ENCODE measurements at regions not wholly inside any gene's neighbourhood (a gene's known extent, or its start where the extent isn't known, plus 50 kb on each side); places are given as distances from the start of the nearest gene placed in this dataset.

DNA sequence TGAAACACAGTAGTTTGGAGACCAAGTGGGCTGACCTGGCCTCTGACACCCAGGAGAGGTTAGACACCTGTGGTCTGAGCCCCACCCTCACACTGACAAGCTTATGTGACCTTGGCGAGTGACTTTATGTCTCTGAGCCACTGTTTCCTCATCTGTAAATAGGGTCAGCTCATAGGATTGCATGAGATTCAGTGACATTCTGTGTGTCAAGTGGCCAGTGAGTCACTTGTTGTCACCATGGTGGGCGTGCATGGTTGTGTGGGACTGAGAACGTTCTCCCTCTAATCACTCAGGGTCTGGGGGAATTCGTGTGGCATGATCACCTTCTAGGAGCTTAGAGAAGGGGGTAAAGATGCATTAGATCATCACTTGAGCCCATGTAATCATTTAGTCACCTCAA lies 146.4 kb downstream of the PHETA1 start (continued):
- TF ChIP-seq, protein P1, sequence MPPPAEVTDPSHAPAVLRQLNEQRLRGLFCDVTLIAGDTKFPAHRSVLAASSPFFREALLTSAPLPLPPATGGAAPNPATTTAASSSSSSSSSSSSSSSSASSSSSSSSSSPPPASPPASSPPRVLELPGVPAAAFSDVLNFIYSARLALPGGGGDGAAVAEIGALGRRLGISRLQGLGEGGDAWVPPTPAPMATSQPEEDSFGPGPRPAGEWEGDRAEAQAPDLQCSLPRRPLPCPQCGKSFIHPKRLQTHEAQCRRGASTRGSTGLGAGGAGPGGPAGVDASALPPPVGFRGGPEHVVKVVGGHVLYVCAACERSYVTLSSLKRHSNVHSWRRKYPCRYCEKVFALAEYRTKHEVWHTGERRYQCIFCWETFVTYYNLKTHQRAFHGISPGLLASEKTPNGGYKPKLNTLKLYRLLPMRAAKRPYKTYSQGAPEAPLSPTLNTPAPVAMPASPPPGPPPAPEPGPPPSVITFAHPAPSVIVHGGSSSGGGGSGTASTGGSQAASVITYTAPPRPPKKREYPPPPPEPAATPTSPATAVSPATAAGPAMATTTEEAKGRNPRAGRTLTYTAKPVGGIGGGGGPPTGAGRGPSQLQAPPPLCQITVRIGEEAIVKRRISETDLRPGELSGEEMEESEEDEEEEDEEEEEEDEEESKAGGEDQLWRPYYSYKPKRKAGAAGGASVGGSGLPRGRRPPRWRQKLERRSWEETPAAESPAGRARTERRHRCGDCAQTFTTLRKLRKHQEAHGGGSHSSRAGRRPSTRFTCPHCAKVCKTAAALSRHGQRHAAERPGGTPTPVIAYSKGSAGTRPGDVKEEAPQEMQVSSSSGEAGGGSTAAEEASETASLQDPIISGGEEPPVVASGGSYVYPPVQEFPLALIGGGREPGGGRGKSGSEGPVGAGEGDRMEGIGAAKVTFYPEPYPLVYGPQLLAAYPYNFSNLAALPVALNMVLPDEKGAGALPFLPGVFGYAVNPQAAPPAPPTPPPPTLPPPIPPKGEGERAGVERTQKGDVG (CRISPR knock-in tag; IDR thresholded peaks at IDR 0.05), result no peak
- TF ChIP-seq PAX5 (IDR thresholded peaks at IDR 0.05; ENCODE audit: borderline replicate concordance, low read depth, low read length) (no peak), RUNX3 (IDR thresholded peaks at IDR 0.05; ENCODE audit: low read length) (no peak), FOS (IDR thresholded peaks at IDR 0.05; ENCODE audit: borderline replicate concordance, extremely low read depth, insufficient read length) (no peak), SUZ12 (IDR thresholded peaks at IDR 0.05; ENCODE audit: unreplicated experiment) (no peak), EGR1 (IDR thresholded peaks at IDR 0.05; ENCODE audit: borderline replicate concordance in 1 of 2, low read depth in 2 of 2, low read length in 2 of 2) (no peak)
- TF ChIP-seq, protein P2, sequence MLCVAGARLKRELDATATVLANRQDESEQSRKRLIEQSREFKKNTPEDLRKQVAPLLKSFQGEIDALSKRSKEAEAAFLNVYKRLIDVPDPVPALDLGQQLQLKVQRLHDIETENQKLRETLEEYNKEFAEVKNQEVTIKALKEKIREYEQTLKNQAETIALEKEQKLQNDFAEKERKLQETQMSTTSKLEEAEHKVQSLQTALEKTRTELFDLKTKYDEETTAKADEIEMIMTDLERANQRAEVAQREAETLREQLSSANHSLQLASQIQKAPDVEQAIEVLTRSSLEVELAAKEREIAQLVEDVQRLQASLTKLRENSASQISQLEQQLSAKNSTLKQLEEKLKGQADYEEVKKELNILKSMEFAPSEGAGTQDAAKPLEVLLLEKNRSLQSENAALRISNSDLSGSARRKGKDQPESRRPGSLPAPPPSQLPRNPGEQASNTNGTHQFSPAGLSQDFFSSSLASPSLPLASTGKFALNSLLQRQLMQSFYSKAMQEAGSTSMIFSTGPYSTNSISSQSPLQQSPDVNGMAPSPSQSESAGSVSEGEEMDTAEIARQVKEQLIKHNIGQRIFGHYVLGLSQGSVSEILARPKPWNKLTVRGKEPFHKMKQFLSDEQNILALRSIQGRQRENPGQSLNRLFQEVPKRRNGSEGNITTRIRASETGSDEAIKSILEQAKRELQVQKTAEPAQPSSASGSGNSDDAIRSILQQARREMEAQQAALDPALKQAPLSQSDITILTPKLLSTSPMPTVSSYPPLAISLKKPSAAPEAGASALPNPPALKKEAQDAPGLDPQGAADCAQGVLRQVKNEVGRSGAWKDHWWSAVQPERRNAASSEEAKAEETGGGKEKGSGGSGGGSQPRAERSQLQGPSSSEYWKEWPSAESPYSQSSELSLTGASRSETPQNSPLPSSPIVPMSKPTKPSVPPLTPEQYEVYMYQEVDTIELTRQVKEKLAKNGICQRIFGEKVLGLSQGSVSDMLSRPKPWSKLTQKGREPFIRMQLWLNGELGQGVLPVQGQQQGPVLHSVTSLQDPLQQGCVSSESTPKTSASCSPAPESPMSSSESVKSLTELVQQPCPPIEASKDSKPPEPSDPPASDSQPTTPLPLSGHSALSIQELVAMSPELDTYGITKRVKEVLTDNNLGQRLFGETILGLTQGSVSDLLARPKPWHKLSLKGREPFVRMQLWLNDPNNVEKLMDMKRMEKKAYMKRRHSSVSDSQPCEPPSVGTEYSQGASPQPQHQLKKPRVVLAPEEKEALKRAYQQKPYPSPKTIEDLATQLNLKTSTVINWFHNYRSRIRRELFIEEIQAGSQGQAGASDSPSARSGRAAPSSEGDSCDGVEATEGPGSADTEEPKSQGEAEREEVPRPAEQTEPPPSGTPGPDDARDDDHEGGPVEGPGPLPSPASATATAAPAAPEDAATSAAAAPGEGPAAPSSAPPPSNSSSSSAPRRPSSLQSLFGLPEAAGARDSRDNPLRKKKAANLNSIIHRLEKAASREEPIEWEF (IDR thresholded peaks at IDR 0.05; ENCODE audit: insufficient replicate concordance, low read depth, low read length), result no peak
